Caco-2 (cell line): ENCODE measurements at regions not wholly inside any gene's neighbourhood (a gene's known extent, or its start where the extent isn't known, plus 50 kb on each side); places are given as distances from the start of the nearest gene placed in this dataset.

ENCODE experiments used
- BruUV-seq: library from RNA; stranded (reverse); fragments of 400-500 nt; replicated peaks from 2 replicates; lab custom pipeline; 2021; lab: Mats Ljungman, UMichigan
- CTCF ChIA-PET: fragments of 300-600 bp; sonication (Branson Sonifier 250); formaldehyde crosslinking; loops from one replicate; lab custom pipeline; 2022; ENCODE audit warnings: antibody characterized with exemption; lab: Charles Lee
- POLR2A ChIA-PET: fragments of 300-600 bp; sonication (Branson Sonifier 250); formaldehyde crosslinking; loops from one replicate; lab custom pipeline; 2022; ENCODE audit warnings: antibody characterized with exemption; lab: Charles Lee
- DNase-seq, 2 experiments: peaks; one replicate each; pipeline versions ENCODE4 v3.0.0 to v3.0.0-alpha.2; 2020 to 2022
- H3K27me3 ChIP-seq: replicated peaks from 2 replicates; pipeline ENCODE4 v1.6.0; 2011; ENCODE audit warnings: low read length; ENCODE audit not compliant: control insufficient read depth, insufficient read depth
- H3K36me3 ChIP-seq: 2 replicates; pipeline ENCODE4 v1.5.1; 2011; ENCODE audit warnings: low read length; ENCODE audit not compliant: control insufficient read depth, insufficient read depth
- H3K4me1 ChIP-seq: fragments of 250-450 bp; sonication (Bioruptor Pico); 2 replicates; pipeline ENCODE4 v1.5.1; 2020; ENCODE audit warnings: mild to moderate bottlenecking
- H3K4me3 ChIP-seq: 2 replicates; pipeline ENCODE4 v1.5.1; 2011; ENCODE audit warnings: low read depth, mild to moderate bottlenecking, control low read depth, low read length
- H3K9me3 ChIP-seq: fragments of 250-450 bp; sonication (Bioruptor Pico); 2 replicates; pipeline ENCODE4 v1.5.1; 2020; ENCODE audit warnings: mild to moderate bottlenecking, moderate library complexity
- H3K27ac Mint-ChIP-seq: one replicate; pipeline ENCODE4 v1.8.0; 2022; ENCODE audit warnings: mixed read lengths; ENCODE audit not compliant: unreplicated experiment
- H3K27me3 Mint-ChIP-seq: one replicate; pipeline ENCODE4 v1.8.0; 2022; ENCODE audit warnings: mixed read lengths; ENCODE audit not compliant: insufficient read depth, unreplicated experiment
- H3K36me3 Mint-ChIP-seq: one replicate; pipeline ENCODE4 v1.8.0; 2022; ENCODE audit warnings: mild to moderate bottlenecking, mixed read lengths; ENCODE audit not compliant: insufficient read depth, unreplicated experiment
- H3K4me1 Mint-ChIP-seq: one replicate; pipeline ENCODE4 v1.8.0; 2022; ENCODE audit warnings: low read depth, mixed read lengths; ENCODE audit not compliant: unreplicated experiment
- H3K4me3 Mint-ChIP-seq: one replicate; pipeline ENCODE4 v1.8.0; 2022; ENCODE audit warnings: mild to moderate bottlenecking, moderate library complexity, mixed read lengths; ENCODE audit not compliant: unreplicated experiment
- H3K9me3 Mint-ChIP-seq: one replicate; pipeline ENCODE4 v1.8.0; 2022; ENCODE audit warnings: mixed read lengths; ENCODE audit not compliant: unreplicated experiment
- intact Hi-C: fragments of 100-400 bp; cut with micrococcal nuclease; formaldehyde crosslinking; loops from one replicate; pipeline ENCODE4 v1.10.0; 2022; ENCODE audit not compliant: unreplicated experiment
- TF ChIP-seq, protein P1 (sequence below), 2 experiments: fragments of 200-600 bp in 1 of 2; IDR thresholded peaks; 1 replicate in 1 of 2; 2 replicates in 1 of 2; pipeline versions ENCODE4 v1.5.1 to v1.8.0; 2011 to 2022; ENCODE audit warnings: antibody characterized with exemption in 1 of 2, control low read depth in 1 of 2, inconsistent platforms in 1 of 2, low read depth in 1 of 2, low read length in 1 of 2, mild to moderate bottlenecking in 1 of 2, moderate library complexity in 1 of 2; ENCODE audit not compliant: insufficient read depth in 1 of 2, severe bottlenecking in 1 of 2, unreplicated experiment in 1 of 2

DNA sequence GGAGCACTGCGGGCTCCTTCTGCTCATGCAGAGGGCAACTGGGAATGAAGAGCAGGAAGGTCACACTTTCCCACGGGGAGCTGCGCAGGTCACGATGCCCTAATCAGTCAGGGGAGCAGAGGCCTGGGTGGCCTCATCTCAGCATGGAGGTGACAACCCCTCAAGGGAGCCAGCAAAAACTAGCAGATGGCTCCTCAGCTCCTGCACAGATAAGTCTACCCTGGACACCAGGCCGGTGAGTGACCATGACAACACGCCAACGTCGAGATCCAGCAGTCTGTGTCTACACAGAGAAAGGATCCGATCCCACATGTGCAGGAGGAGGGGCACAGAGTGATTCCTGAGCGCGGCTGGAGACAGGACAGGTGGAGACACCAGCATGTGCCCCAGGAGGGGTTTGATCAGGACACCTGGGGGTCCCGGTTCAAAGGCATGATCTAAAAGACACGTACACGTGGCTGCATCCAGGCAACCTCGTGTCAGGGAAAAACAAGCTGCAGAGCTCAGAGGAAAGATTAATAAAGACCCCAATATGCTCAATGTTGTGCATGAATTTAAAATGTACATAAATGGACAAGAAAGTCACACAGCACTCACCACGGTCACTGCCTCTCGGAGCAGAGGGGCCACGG, 153.7 kb upstream of the SFSWAP start:
- no peaks in the 10 kb centered on the region for H3K4me1 ChIP-seq
- H3K4me3 ChIP-seq = no peak overlapping the region
- TF ChIP-seq, protein P1, sequence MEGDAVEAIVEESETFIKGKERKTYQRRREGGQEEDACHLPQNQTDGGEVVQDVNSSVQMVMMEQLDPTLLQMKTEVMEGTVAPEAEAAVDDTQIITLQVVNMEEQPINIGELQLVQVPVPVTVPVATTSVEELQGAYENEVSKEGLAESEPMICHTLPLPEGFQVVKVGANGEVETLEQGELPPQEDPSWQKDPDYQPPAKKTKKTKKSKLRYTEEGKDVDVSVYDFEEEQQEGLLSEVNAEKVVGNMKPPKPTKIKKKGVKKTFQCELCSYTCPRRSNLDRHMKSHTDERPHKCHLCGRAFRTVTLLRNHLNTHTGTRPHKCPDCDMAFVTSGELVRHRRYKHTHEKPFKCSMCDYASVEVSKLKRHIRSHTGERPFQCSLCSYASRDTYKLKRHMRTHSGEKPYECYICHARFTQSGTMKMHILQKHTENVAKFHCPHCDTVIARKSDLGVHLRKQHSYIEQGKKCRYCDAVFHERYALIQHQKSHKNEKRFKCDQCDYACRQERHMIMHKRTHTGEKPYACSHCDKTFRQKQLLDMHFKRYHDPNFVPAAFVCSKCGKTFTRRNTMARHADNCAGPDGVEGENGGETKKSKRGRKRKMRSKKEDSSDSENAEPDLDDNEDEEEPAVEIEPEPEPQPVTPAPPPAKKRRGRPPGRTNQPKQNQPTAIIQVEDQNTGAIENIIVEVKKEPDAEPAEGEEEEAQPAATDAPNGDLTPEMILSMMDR (IDR thresholded peaks at IDR 0.05; ENCODE audit: insufficient read depth in 1 of 2, low read depth in 1 of 2, low read length in 1 of 2, severe bottlenecking in 1 of 2, unreplicated experiment in 1 of 2) = no peak
- ChIA-PET POLR2A (no interaction called here), CTCF (no interaction called here)
- H3K9me3 ChIP-seq = no peaks in the 10 kb centered on the region
- no peak for DNase-seq
- H3K27me3 Mint-ChIP-seq = peaks cover 11% of the 10 kb centered on the region
- no TSS peak for BruUV-seq
- intact Hi-C loops = no loop called here
- H3K27ac Mint-ChIP-seq = no peak overlapping the region
- no peaks in the 10 kb centered on the region for H3K36me3 Mint-ChIP-seq
- H3K4me1 Mint-ChIP-seq = no peaks in the 10 kb centered on the region
- no peaks in the 10 kb centered on the region for H3K9me3 Mint-ChIP-seq
- no peaks in the 10 kb centered on the region for H3K27me3 ChIP-seq
- H3K4me3 Mint-ChIP-seq = no peak overlapping the region
- H3K36me3 ChIP-seq = no peaks in the 10 kb centered on the region

DNA sequence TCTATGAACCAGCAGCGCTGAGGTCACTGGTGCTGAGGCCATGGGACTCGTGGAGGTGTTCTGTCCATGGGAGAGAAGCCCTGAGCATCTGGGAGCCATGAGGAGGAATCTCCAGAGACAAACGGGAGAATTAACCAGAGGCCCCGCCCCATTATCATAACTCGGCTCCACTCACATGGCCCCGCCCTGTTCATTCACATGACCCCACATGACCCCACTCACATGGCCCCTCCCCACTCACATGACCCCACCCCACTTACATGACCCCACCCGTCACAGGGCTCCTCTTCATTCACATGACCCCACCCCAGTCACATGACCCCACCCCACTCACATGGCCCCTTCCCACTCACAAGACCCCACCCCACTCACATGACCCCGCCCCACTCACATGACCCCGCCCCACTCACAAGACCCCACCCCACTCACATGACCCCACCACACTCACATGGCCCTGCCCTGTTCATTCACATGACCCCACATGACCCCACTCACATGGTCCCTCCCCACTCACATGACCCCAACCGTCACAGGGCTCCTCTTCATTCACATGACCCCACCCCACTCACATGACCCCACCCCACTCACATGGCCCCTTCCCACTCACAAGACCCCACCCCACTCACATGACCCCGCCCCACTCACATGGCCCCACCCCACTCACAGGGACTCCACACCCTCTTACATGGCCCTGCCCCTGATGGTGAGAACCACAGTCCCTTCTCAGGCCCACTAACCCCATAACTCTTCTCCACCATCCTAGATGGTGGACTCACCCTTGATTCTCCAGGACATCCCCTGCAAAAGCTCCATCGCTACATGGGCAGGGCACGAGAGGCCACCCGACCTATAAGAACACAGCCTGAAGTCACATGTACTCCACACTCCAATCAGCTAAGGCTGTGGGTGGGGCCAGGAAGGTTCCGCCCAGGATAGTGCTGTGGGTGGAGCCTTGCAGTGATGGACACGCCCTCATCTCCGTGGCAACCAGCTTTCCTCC, 151.1 kb upstream of the SFSWAP start:
- Histone ChIP-seq H3K4me3 (no peak overlapping the region), H3K36me3 (no peaks in the 10 kb centered on the region), H3K9me3 (no peaks in the 10 kb centered on the region), H3K27me3 (no peaks in the 10 kb centered on the region), H3K4me1 (no peaks in the 10 kb centered on the region)
- no peaks in the 10 kb centered on the region for H3K36me3 Mint-ChIP-seq
- intact Hi-C loops = no loop called here
- no peak overlapping the region for H3K27ac Mint-ChIP-seq
- ChIA-PET CTCF (no interaction called here), POLR2A (no interaction called here)
- BruUV-seq = no TSS peak
- no peaks in the 10 kb centered on the region for H3K4me1 Mint-ChIP-seq
- H3K4me3 Mint-ChIP-seq = no peak overlapping the region
- no peak for DNase-seq
- no peaks in the 10 kb centered on the region for H3K9me3 Mint-ChIP-seq
- TF ChIP-seq, protein P1 (IDR thresholded peaks at IDR 0.05; ENCODE audit: insufficient read depth in 1 of 2, low read depth in 1 of 2, low read length in 1 of 2, severe bottlenecking in 1 of 2, unreplicated experiment in 1 of 2) = no peak
- H3K27me3 Mint-ChIP-seq = peaks cover 6% of the 10 kb centered on the region

DNA sequence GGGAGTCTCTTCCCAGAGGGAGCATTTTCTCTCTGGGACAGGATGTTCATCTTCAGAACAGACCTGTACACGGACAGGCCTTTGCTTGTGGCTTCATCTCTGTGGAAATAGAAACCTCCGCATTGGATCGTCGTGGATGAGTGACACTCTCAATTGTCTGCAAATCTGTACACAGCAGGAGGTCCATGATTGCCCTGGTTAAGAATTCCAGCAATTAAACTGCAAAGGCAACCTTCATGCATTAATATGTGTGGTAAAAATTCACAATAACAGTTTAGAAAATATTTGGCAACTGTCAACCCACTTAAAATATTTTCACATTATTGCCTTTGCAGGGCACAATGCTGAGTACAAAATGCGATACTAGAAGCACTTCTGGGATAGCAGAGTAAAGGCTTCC, 149.8 kb upstream of the SFSWAP start:
- Mint-ChIP-seq H3K27me3 (peaks cover 13% of the 10 kb centered on the region), H3K27ac (no peak overlapping the region), H3K36me3 (no peaks in the 10 kb centered on the region), H3K9me3 (no peaks in the 10 kb centered on the region), H3K4me3 (no peak overlapping the region), H3K4me1 (no peaks in the 10 kb centered on the region)
- no peak overlapping the region for H3K4me3 ChIP-seq
- ChIA-PET POLR2A (no interaction called here), CTCF (no interaction called here)
- H3K9me3 ChIP-seq = no peaks in the 10 kb centered on the region
- no TSS peak for BruUV-seq
- DNase-seq = no peak
- H3K27me3 ChIP-seq = no peaks in the 10 kb centered on the region
- H3K4me1 ChIP-seq = no peaks in the 10 kb centered on the region
- TF ChIP-seq, protein P1 (IDR thresholded peaks at IDR 0.05; ENCODE audit: insufficient read depth in 1 of 2, low read depth in 1 of 2, low read length in 1 of 2, severe bottlenecking in 1 of 2, unreplicated experiment in 1 of 2) = no peak
- H3K36me3 ChIP-seq = no peaks in the 10 kb centered on the region
- intact Hi-C loops = no loop called here
